HEK293 (cell line): ENCODE measurements at regions not wholly inside any gene's neighbourhood (a gene's known extent, or its start where the extent isn't known, plus 50 kb on each side); places are given as distances from the start of the nearest gene placed in this dataset.

Experiments used
- CTCF ChIA-PET: fragments of 350-600 bp; formaldehyde crosslinking; extraction: SDS; loops from one replicate; lab custom pipeline; 2021; ENCODE audit warnings: antibody characterized with exemption; lab: Yijun Ruan, JAX
- POLR2A ChIA-PET: fragments of 300-600 bp; formaldehyde crosslinking; extraction: SDS; loops from one replicate; lab custom pipeline; 2020; ENCODE audit warnings: antibody characterized with exemption, inconsistent platforms; lab: Yijun Ruan, JAX
- H3K27ac ChIP-seq: fragments of 200-500 bp; sonication (Bioruptor generic); 2 replicates; pipeline ENCODE4 v1.5.1; 2014; ENCODE audit warnings: low read depth, low read length, control low read depth, inconsistent platforms; ENCODE audit errors: extremely low read depth
- H3K36me3 ChIP-seq, 2 experiments: fragments of 200-500 bp in 1 of 2; sonication (Bioruptor generic) in 1 of 2; 1 replicate in 1 of 2; 2 replicates in 1 of 2; pipeline ENCODE4 v1.5.1; 2014 to 2017; ENCODE audit warnings: inconsistent platforms in 2 of 2, low read length in 2 of 2; ENCODE audit not compliant: control insufficient read depth in 2 of 2, insufficient read depth in 1 of 2
- H3K4me1 ChIP-seq: fragments of 200-500 bp; sonication (Bioruptor generic); 2 replicates; pipeline ENCODE4 v1.5.1; 2014; ENCODE audit warnings: mild to moderate bottlenecking, low read length, inconsistent platforms; ENCODE audit not compliant: control insufficient read depth, insufficient read depth
- H3K4me3 ChIP-seq: 2 replicates; pipeline ENCODE4 v1.5.1; 2011; ENCODE audit warnings: low read depth, mild to moderate bottlenecking, control low read depth, low read length, moderate library complexity
- H3K9me3 ChIP-seq: fragments of 200-500 bp; sonication (Bioruptor generic); 2 replicates; pipeline ENCODE4 v1.5.1; 2014; ENCODE audit warnings: low read depth, low read length, inconsistent platforms; ENCODE audit not compliant: control insufficient read depth, insufficient read depth
- BCL6B ChIP-seq: fragments of 450-650 bp; formaldehyde crosslinking; IDR thresholded peaks from 2 replicates; pipeline ENCODE4 v1.5.1; 2017; ENCODE audit warnings: missing biosample characterization, missing genetic modification characterization
- FEZF1 ChIP-seq: fragments of 450-650 bp; formaldehyde crosslinking; IDR thresholded peaks from 2 replicates; pipeline ENCODE4 v1.5.1; 2016; ENCODE audit warnings: missing biosample characterization, missing genetic modification characterization
- HIC1 ChIP-seq: fragments of 450-650 bp; formaldehyde crosslinking; IDR thresholded peaks from 2 replicates; pipeline ENCODE4 v1.5.1; 2016; ENCODE audit warnings: missing biosample characterization, missing genetic modification characterization
- OSR2 ChIP-seq: fragments of 450-650 bp; formaldehyde crosslinking; IDR thresholded peaks from 2 replicates; pipeline ENCODE4 v1.5.1; 2016; ENCODE audit warnings: missing biosample characterization, missing genetic modification characterization
- PRDM6 ChIP-seq: fragments of 450-650 bp; formaldehyde crosslinking; IDR thresholded peaks from 2 replicates; pipeline ENCODE4 v1.5.1; 2017; ENCODE audit warnings: missing biosample characterization, missing genetic modification characterization
- SP7 ChIP-seq: fragments of 450-650 bp; formaldehyde crosslinking; IDR thresholded peaks from 2 replicates; pipeline ENCODE4 v1.5.1; 2016; ENCODE audit warnings: missing biosample characterization, missing genetic modification characterization
- WT1 ChIP-seq: fragments of 450-650 bp; formaldehyde crosslinking; IDR thresholded peaks from 2 replicates; pipeline ENCODE4 v1.5.1; 2016; ENCODE audit warnings: missing biosample characterization, missing genetic modification characterization
- ZBTB17 ChIP-seq: fragments of 450-650 bp; formaldehyde crosslinking; IDR thresholded peaks from 2 replicates; pipeline ENCODE4 v1.5.1; 2016; ENCODE audit warnings: missing biosample characterization, missing genetic modification characterization
- ZBTB44 ChIP-seq: fragments of 450-650 bp; IDR thresholded peaks from 2 replicates; pipeline ENCODE4 v1.5.1; 2018; ENCODE audit warnings: missing biosample characterization, mild to moderate bottlenecking, missing genetic modification characterization
- ZBTB7A ChIP-seq: fragments of 450-650 bp; formaldehyde crosslinking; IDR thresholded peaks from 2 replicates; pipeline ENCODE4 v1.5.1; 2016; ENCODE audit warnings: low read depth, missing biosample characterization, missing genetic modification characterization
- ZFP37 ChIP-seq: fragments of 450-650 bp; formaldehyde crosslinking; IDR thresholded peaks from 2 replicates; pipeline ENCODE4 v1.5.1; 2016; ENCODE audit warnings: missing biosample characterization, missing genetic modification characterization
- ZIC2 ChIP-seq: fragments of 450-650 bp; formaldehyde crosslinking; IDR thresholded peaks from 2 replicates; pipeline ENCODE4 v1.5.1; 2016; ENCODE audit warnings: missing biosample characterization, missing genetic modification characterization
- ZNF530 ChIP-seq: fragments of 450-650 bp; formaldehyde crosslinking; IDR thresholded peaks from 2 replicates; pipeline ENCODE4 v1.5.1; 2016; ENCODE audit warnings: low read depth, missing biosample characterization, missing genetic modification characterization
- ZNF561 ChIP-seq: fragments of 450-650 bp; IDR thresholded peaks from 2 replicates; pipeline ENCODE4 v1.5.1; 2018; ENCODE audit warnings: missing biosample characterization, missing genetic modification characterization, borderline replicate concordance
- ZNF610 ChIP-seq: fragments of 450-650 bp; formaldehyde crosslinking; IDR thresholded peaks from 2 replicates; pipeline ENCODE4 v1.5.1; 2016; ENCODE audit warnings: missing biosample characterization, missing genetic modification characterization, borderline replicate concordance

- Histone ChIP-seq H3K27ac (peak overlapping the region; percentile 45), H3K9me3 (no peaks in the 10 kb centered on the region), H3K4me1 (peaks cover 8% of the 10 kb centered on the region; the same call in 1 of the 2 replicates), H3K4me3 (no peak overlapping the region), H3K36me3 (no peaks in the 10 kb centered on the region)
- POLR2A ChIA-PET, result no interaction called here
- TF ChIP-seq ZBTB17 (tag by site-specific recombination), result no peak
- TF ChIP-seq PRDM6 (tag by site-specific recombination), result no peak
- CTCF ChIA-PET, result interaction anchor here (0.6 to 0.7 kb wide), 2 partner anchors 49 to 389 kb away, joined by 3 read pairs; no protein-coding TSS in a partner anchor
Observed at GRCh38 chr20:48181261-48181935, 396.1 kb upstream of the SULF2 start.

- TF ChIP-seq SP7 (tag by site-specific recombination) (peak; percentile 85), ZNF561 (no peak), ZBTB44 (tag by site-specific recombination) (0 out of 2 replicates have a peak, but pooled peaks have one; percentile 23), ZNF530 (no peak), HIC1 (tag by site-specific recombination) (no peak), FEZF1 (tag by site-specific recombination) (peak; percentile 59; the same call in 1 of the 2 replicates), ZBTB7A (no peak), BCL6B (tag by site-specific recombination) (peak; percentile 82), ZIC2 (tag by site-specific recombination) (peak; percentile 69), PRDM6 (tag by site-specific recombination) (peak; percentile 69), OSR2 (tag by site-specific recombination) (peak; percentile 77), ZNF610 (tag by site-specific recombination) (peak; percentile 32; the same call in 1 of the 2 replicates), ZFP37 (no peak), WT1 (peak; percentile 58)
- CTCF ChIA-PET, result interaction anchor here (0.6 to 0.7 kb wide), 2 partner anchors 48 to 390 kb away, joined by 3 read pairs; no protein-coding TSS in a partner anchor
- no peaks in the 10 kb centered on the region for H3K9me3 ChIP-seq
- H3K4me1 ChIP-seq, result peaks cover 8% of the 10 kb centered on the region; the same call in 1 of the 2 replicates
- H3K4me3 ChIP-seq, result no peak overlapping the region
- no peaks in the 10 kb centered on the region for H3K36me3 ChIP-seq
- POLR2A ChIA-PET, result no interaction called here
- peak overlapping the region; percentile 45 for H3K27ac ChIP-seq
Observed at GRCh38 chr20:48180618-48181017, 395.3 kb upstream of the SULF2 start.
